H54 (cell line): ENCODE measurements at regions not wholly inside any gene's neighbourhood (a gene's known extent, or its start where the extent isn't known, plus 50 kb on each side); places are given as distances from the start of the nearest gene placed in this dataset.

ENCODE experiments used
- DNase-seq: peaks from one replicate; pipeline ENCODE4 v3.0.0; 2011; ENCODE audit warnings: low spot score, mixed read lengths; ENCODE audit not compliant: insufficient read length
- FAIRE-seq: peaks from 3 replicates; lab custom pipeline; 2011; peaks lifted over from hg19 to GRCh38; lab: Jason Lieb, UNC
- POLR2A ChIP-seq: IDR thresholded peaks from 2 replicates; pipeline ENCODE4 v1.6.1; 2011; ENCODE audit warnings: low read depth, mild to moderate bottlenecking, low read length

DNA sequence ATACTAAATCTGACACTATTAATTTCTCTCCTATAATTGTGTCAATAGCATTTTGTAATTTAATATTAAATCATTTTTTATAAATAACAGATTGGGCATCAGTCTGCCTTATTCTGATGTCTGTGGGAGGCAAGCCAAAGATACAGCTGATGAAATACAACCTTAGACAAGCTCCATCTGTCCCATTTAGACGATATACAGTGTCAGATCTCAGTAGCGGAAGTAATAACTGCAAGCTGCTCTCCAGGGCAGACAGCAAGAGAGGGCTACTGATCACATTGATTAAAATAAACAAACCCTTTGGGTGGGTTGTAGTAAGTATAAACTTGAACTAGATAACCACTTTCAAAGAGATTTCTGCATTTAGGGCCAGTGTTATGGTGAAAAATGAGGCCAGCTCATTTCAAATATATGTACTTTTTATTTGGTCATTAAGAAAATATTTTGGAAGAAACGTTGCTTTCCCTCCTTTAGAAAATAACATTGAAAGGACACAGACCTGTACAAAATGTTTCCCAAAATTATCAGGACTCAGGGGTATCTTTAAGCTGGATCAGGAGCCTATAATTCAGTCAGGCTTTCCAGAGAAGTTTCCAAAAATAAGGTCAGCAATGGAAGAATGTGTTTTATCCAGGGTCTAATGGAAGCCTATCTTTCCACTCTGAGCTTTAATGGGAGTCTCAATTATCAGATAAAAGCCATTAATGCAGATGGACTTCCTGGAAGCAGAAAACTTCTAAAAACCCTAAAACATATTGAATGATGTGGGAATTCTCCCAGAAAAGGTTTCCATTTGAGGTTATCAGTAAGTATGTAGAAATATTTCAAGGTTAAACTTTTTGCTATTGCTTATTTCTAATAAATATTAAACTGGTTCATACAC is 1028.8 kb upstream of the IGFBP7 start:
- no peak for FAIRE-seq
- TF ChIP-seq POLR2A: no peak
- no peak for DNase-seq

DNA sequence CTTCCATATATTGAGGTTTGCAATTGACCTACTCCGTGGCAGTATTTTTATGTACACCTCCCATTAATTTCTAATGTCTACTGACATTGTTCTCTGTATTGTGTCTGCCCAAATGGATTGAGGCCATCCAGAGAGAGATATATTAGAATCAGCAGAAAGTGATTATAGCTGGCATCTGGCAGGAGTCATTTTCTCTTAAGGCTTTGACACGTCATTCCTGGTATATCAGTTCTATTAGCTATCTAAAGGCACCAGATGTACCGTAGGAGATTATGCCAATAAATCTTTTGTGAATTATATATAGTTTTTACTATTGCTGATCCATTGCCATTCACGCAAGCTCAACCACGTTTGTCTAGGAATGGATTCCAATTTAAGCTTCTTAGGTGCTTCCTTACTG is 1026.4 kb upstream of the IGFBP7 start:
- DNase-seq (no peak), FAIRE-seq (no peak)
- TF ChIP-seq POLR2A: no peak

DNA sequence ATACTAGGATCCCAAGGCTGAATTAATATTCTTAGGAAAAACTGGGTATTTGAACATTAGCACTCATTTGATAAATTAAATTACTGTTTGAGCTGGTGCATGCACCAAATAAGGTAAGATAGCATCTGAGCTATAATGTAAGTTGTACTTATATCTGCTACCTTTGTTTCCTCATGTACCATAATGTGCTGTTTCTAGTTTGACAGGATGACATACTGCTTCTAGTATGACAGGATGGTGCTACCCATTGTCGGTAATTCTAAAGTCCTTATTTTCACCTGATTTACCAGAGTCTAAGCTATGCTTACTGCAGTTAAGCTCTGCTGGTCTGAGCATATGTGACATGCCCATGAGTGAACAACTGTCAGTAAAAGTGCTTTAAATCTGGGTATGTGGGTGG is 1017.5 kb upstream of the IGFBP7 start:
- no peak for TF ChIP-seq POLR2A
- no peak for FAIRE-seq
- DNase-seq: no peak

DNA sequence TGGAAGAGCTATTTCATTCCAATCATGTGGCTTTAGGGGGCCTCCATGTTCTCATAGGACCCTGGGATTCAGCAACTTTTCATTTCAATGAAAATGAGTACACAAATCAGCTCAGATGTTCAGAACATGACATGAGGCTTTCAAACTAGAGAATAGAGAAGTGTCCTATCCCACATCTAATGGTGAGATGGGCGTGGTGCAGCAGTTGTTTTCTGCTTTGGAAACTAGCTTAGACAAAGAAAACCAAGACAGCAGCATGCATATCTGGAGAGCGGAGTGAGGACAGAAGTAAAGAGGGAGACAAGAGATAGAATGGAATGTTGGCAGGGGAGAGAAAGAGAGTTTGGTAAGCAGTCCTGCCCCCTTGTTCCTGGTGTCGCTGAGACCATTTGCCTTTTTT is 1009.1 kb upstream of the IGFBP7 start:
- FAIRE-seq: no peak
- no peak for TF ChIP-seq POLR2A
- DNase-seq: no peak

DNA sequence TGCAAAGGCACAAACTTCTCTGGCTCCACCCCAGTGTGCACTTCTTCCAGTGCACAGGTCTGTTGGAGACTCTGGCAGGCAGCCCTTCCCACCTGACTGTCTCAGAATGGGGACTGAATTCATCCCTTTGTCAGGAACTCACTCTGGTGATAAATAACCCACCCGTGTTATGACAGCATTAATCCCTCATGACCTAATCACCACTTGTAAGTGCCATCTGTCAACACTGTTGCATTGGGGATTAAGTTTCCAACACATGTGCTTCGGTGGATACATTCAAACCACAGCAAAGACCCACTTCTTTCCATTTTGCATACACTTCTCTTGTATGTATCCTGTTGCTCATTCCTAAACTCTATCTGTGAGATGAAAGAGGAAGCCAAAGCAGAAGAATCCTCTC is 1002.9 kb upstream of the IGFBP7 start:
- FAIRE-seq (no peak), DNase-seq (no peak)
- no peak for TF ChIP-seq POLR2A

DNA sequence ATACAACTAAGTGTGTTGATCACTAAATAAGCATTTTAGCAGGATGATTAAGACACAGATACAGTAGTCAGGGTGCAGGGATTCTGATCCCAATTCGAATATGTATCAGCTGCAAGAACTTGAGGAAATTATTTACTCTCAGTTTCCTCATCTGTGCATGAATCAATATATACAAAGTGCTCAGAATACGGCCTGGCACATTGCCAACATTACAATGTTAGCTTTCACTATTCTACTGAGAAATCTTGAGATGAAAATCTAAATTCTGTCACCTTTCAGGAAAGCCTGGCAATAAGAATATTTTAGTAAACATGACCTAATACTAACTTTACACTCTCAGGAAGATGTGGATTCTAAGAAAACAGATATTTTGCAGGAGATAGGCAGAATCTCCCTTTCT is 1001.6 kb upstream of the IGFBP7 start:
- DNase-seq (no peak), FAIRE-seq (no peak)
- no peak for TF ChIP-seq POLR2A

DNA sequence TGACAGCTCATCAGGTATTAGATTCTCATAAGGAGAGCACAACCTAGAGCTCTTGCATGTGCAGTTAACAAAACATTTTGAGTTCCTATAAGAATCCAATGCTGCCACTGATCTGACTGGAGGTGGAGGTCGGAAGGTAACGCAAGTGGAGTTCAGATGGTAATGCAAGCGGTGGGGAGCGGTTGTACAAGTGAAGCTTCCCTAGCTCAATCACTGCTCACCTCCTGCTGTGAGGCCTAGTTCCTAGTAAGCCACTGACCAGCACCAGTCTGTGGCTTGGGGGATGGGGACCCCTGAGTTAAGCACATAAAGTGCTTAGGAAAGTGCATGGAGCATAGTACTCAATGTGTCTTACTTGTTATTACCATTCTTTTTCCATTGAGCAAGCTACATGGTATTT is 983.2 kb upstream of the IGFBP7 start:
- FAIRE-seq: no peak
- TF ChIP-seq POLR2A: no peak
- DNase-seq: no peak

DNA sequence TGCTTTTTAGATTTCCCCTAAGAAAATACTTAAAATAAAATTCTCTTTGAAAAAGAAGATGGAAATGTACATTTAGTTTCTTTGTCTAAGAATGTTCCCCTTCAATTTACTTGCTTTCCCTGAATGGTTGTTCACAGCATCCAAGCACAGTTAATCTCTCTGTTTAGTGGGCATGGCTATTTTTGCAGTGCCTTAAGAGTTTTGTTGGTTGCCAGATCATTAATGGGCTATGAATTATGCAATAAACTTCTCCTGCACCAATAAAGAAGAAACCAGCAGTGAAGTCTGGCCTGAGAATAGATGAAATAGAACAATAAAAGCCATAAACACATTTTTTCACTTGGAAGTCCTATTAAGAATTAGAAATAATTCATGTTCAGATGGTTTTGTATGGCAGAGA is 980.4 kb upstream of the IGFBP7 start:
- no peak for TF ChIP-seq POLR2A
- DNase-seq (no peak), FAIRE-seq (no peak)

DNA sequence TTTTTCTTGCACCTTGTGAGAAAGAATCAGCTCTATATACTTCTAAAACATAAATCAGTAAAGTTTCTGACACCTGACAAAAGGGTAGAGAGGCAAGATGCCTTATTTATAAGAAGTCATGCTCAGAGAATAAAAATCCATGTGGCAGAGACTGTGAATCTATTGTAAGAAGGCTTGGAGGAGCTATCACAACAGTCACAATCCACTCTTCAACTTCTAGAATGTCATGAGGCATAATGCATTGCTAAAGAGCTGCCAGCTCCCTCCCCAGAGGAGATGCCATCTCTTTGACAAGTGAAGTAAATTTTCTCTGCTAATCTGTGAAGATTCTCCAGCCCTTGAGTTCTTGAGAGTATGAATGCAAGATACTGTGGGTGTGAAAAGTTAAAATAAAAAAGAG is 971.2 kb upstream of the IGFBP7 start:
- DNase-seq (no peak), FAIRE-seq (no peak)
- no peak for TF ChIP-seq POLR2A

DNA sequence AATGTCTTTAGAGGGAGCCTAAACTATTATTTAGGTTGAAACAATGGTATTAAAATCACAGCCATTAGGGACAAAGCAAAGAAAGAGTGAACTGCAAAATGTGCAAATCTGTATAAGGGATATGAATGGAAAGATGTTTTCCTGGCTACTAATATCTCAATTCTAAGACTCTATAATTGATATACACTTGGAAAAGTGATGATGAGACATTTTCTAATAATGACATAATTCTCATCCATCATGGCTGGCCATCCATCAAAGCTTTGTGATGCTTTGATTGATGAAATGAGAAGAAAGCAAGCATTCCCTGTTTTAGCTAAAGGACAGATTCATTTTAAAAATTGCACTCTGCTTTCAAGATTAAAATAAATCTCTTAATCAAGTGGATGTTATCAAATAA is 965.5 kb upstream of the IGFBP7 start:
- DNase-seq (no peak), FAIRE-seq (no peak)
- TF ChIP-seq POLR2A: no peak

DNA sequence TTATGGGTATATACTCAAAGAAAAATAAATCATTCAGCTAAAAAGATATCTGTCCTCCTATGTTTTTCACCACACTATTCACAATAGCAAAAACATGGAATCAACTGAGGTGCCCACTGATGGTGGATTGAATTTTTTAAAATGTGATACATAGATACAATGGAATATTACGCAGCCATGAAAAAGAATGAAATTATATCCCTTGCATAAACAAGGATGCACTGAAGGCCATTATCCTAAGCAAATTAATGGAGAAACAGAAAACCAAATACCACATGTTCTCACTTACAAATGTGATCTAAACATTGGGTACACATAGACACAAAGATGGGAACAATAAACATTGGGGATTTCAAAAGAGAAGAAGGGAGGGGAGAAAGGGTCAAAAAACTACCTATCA is 964.2 kb upstream of the IGFBP7 start:
- TF ChIP-seq POLR2A: no peak
- FAIRE-seq (no peak), DNase-seq (no peak)

DNA sequence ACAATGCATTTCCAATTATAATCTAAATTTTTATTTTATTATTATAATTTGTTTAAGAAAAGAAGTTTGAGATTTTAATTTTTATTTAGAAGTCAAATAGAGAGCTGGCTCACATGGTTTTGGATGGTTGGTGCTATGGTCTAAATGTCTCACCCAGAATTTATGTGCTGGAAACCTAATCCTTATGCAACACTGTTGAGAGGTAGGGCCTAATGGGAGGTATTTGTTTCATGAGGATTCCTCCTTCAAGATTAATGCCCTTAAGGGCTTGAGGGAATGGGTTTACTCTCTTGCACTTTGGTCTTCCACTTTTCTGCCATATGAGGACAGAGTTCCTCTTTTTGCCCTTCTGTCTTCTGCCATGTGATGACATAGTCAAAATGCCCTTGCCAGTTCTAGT is 960.5 kb upstream of the IGFBP7 start:
- FAIRE-seq: no peak
- TF ChIP-seq POLR2A: no peak
- no peak for DNase-seq

DNA sequence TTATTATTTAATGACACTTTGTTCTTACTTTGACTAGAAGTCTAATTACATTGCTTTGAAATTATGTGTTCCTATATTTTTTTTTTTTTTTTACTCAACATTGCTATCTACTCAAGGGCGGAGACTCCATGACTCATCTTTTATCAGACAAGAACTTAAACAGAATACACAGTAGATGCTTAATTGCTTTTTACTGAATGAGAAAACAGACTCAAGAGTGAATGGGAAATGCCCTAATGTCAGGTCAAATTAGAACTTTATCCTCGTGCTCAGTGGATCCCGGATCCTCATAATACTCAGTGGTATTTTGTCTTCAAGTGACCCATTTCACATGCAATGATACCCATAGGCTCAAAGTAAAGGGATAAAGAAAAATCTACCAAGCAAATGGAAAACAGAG is 954.5 kb upstream of the IGFBP7 start:
- DNase-seq (no peak), FAIRE-seq (no peak)
- no peak for TF ChIP-seq POLR2A

DNA sequence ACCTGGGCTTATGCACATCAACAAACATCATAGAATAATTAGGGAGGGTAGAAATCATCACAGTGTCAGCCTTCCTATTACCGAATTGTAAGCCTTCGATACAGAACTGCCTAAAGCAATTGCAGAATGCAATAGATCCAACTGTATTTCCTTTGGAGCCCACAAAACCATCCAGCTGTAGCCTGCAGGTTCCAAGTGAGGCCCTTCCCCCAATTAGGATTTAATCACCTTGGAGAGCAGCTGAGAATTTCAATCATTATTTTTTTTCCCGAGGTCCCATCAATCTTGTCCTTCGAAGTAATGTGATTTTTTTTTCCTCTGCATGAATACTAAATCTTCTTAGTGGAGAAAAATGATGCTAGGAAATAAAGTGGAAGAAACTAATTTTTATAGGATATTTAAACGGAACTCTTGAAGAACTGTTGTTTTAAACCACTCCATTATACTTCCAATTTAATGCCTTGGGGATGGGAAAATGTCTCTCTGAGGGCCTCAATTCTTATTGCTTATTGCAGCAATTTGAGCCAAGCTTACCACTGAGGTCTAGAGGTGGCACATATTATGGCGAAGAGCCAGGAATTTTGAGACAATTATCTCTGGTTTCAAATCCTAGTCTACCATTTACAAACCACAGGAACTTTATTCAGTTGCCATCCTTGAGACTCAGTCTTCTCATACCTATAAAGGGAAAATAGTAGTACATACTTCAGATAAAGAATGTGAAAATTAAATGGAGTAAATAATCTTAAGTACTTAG is 953.4 kb upstream of the IGFBP7 start:
- no peak for TF ChIP-seq POLR2A
- no peak for FAIRE-seq
- no peak for DNase-seq

DNA sequence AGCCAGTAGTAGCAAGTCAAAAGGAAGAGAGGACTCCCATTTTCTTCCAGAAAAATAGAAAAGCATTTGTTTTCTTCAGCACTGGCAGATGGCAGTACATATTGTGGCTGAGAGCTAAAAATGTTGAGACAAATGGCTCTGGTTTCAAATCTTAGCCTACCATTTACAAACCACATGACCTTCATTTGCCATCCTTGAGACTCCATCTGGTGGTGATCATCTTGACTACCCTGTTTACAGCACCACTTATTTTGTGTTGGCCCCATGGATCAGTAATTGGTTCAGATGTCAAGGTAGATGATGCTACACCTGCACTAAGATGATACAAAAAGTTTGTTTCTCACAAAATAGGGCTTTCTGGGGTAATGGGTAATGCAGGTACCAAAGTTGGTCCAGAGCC is 951.8 kb upstream of the IGFBP7 start:
- no peak for DNase-seq
- TF ChIP-seq POLR2A: no peak
- no peak for FAIRE-seq
